Vagina (tissue), 2 donors: ENCODE measurements at regions not wholly inside any gene's neighbourhood (a gene's known extent, or its start where the extent isn't known, plus 50 kb on each side); places are given as distances from the start of the nearest gene placed in this dataset.

Experiments
- POLR2AphosphoS5 ChIP-seq, 2 donors: sonication (generic); formaldehyde crosslinking; IDR thresholded peaks; one replicate each; pipeline ENCODE4 v1.9.0; 2017; ENCODE audit warnings: antibody characterized with exemption in 2 of 2, mild to moderate bottlenecking in 2 of 2, low read depth in 1 of 2; ENCODE audit not compliant: insufficient read depth in 1 of 2
- TF ChIP-seq, protein P1 (sequence below), 3 experiments: fragments of 450-650 bp in 2 of 3; fragments of 200-600 bp in 1 of 3; sonication (generic) in 1 of 3; IDR thresholded peaks; one replicate each; pipeline ENCODE4 v1.5.1; 2017 to 2019; ENCODE audit warnings: antibody characterized with exemption in 3 of 3, mild to moderate bottlenecking in 2 of 3, moderate library complexity in 2 of 3

DNA sequence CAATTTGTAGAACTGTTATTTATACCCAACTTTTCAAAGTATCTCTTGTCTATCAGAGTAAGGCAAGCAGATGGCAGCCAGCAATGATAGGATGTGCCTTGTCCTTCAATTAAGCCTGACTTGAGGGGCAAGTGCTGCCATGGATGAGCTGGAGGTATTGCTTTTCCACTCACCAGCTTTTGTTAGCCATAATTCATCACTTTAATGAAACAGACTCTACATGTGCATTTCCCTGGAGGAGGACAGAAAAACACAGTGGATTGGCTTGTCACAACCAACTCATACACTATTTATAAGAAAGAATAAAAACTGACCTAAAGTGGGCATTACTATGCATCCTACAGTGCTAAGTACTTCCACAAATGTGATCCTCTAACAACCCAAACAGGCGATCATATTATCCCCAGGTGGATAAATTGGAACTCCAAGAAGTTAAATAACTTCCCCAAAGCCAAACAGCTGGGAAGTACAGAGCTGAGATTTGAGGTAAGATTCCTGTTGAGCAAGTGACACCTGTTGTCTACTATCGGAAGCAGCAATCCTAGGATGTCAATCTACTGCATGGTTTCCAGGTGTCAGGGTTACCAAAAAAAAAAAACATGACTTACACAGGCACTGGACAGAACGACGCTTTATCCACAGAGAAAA lies 73.9 kb upstream of the NRSN1 start:
- TF ChIP-seq POLR2AphosphoS5 (IDR thresholded peaks at IDR 0.05; ENCODE audit: insufficient read depth in 1 of 2, low read depth in 1 of 2), result no peak
- TF ChIP-seq, protein P1, sequence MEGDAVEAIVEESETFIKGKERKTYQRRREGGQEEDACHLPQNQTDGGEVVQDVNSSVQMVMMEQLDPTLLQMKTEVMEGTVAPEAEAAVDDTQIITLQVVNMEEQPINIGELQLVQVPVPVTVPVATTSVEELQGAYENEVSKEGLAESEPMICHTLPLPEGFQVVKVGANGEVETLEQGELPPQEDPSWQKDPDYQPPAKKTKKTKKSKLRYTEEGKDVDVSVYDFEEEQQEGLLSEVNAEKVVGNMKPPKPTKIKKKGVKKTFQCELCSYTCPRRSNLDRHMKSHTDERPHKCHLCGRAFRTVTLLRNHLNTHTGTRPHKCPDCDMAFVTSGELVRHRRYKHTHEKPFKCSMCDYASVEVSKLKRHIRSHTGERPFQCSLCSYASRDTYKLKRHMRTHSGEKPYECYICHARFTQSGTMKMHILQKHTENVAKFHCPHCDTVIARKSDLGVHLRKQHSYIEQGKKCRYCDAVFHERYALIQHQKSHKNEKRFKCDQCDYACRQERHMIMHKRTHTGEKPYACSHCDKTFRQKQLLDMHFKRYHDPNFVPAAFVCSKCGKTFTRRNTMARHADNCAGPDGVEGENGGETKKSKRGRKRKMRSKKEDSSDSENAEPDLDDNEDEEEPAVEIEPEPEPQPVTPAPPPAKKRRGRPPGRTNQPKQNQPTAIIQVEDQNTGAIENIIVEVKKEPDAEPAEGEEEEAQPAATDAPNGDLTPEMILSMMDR (IDR thresholded peaks at IDR 0.05), result no peak
